Activated gamma-delta T cell treated with Interleukin-2 at 50 U/mL for 16 hours (primary cell): ENCODE measurements at regions not wholly inside any gene's neighbourhood (a gene's known extent, or its start where the extent isn't known, plus 50 kb on each side); places are given as distances from the start of the nearest gene placed in this dataset.

Experiments used
- DNase-seq: peaks from one replicate; pipeline ENCODE4 v3.0.0-alpha.2; 2020

GRCh38 chr2:508121-508520, 169.1 kb downstream of the TMEM18 start:
- DNase-seq = no peak

- DNase-seq = no peak
Measured at GRCh38 chr2:506866-507265, 170.3 kb downstream of the TMEM18 start.

DNA sequence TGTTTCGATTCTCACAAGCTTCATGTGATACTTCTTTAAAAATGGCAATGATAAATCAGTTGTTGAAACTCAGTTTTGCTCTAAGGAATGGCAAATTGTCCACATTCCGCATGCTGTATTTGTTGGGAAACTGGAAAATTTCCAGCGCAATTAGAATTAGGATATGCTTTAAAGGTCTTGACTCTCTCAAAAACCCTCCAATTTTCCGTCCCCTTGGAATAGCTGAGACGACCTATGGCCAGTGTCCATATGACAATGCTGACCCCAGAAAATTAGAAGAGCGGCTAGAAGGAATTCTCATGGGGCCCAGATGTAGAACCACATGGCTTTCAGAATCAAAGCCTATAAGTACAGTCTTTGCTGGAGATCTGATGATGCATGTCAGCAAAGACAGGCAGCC, 170.8 kb downstream of the TMEM18 start:
- DNase-seq = no peak

- DNase-seq = no peak
Measured at GRCh38 chr2:505941-506340, 171.3 kb downstream of the TMEM18 start.

- DNase-seq = no peak
Measured at GRCh38 chr2:503288-503999, 173.8 kb downstream of the TMEM18 start.

- DNase-seq = no peak
Measured at GRCh38 chr2:502831-503230, 174.4 kb downstream of the TMEM18 start.

DNA sequence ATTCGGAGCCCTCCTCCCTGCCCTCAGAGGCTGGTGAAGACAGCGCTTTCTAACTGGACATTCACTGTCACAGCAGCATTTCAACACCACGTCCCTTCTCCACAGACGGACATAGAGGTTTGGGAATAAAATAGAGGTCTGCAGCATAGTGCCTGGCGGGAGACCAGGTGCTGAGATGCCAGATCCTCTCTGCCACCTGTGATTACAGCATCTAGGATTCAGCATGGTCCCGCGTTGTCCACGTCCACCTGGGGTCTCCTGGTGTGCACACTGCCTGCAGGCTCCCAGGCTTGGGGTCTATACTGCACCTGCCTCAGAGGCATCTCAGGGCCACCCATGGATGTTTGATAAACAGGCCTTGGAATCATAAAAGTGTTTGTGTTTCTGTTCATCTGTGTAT, 175.5 kb downstream of the TMEM18 start:
- DNase-seq = no peak

GRCh38 chr2:501130-501529, 176.1 kb downstream of the TMEM18 start:
- DNase-seq = no peak

DNA sequence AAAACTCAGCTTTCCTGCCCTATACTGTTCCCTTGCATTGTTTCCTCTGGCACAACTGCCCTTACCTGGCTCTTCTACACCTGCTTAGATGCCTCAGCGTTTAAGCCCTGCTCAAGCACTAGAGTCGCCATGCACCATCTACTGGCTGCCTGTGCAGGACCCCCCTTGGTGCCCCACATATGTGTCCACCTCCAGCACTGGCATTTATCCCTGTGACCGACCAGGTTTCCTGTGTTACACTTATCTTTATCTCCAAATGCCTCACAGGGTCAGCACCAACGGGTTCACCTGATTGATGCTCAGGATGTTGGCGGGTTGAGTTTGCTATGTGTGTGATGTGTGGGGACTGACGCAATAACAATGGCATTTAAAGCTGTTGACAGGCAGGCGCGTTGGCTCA, 177.5 kb downstream of the TMEM18 start:
- no peak for DNase-seq

GRCh38 chr2:498493-499178, 178.6 kb downstream of the TMEM18 start:
- DNase-seq = no peak

GRCh38 chr2:497770-498492, 179.3 kb downstream of the TMEM18 start:
- DNase-seq = no peak

DNA sequence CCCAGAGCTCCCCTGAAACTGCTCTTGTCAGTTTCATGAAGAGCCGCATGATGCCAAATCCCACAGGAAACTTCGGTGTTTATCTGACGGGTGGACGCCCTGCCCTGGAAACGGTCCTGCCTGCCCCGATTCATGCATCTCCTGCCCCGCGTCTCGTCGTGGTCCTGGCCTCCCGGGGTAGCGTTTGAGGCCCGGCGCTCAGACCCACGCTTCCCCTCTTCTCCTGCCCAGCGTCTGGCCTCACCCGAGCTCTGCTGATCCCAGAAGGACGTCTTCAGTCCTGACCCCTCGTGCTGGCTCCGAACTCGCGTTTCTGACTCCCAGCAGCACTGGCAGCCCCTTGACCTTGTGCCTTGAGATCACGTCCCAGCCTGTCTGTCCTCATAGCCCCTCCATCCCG, 180.5 kb downstream of the TMEM18 start:
- no peak for DNase-seq

DNA sequence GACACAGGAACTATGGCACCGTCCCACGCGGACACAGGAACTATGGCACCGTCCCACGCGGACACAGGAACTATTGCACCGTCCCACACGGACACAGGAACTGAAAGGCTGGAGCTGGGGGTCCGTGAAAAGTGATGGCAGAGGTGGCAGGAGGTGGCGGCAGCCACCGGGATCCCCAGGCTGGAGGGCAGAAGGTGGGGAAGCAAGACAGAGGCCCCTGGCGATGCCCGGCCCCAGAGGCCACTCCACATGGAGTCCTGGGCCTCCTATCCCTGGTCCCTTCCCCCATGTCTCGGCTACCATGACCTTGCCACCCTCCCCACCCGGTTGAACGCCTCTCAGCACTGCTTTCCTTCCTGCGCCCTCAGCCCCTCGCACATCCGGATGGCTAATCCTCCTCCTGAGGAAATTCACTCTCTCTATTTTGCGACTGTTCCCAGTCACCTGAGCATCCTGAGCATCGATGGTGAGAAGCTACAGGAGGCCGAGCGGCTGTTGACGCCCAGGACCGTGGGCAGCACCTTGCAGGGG, 181.4 kb downstream of the TMEM18 start:
- DNase-seq = no peak

GRCh38 chr2:494853-495252, 182.4 kb downstream of the TMEM18 start:
- no peak for DNase-seq

DNA sequence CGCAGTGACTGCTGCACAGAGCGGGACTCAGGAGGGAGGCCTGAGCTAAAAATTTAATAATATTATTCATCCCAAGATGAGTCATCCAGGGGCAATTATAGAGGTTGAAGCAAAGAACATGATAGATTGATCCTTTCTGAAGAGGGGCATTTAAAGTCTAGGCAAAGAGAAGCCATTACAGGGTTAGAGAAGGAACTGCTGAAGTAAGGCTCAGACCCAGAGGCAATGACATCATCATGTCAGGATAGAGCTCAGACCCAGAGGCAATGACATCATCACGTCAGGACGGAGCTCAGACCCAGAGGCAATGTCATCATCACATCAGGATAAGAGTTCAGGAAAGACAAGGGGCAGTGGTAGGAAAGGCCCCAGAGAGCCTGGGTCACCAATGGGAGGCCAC, 184.0 kb downstream of the TMEM18 start:
- no peak for DNase-seq

DNA sequence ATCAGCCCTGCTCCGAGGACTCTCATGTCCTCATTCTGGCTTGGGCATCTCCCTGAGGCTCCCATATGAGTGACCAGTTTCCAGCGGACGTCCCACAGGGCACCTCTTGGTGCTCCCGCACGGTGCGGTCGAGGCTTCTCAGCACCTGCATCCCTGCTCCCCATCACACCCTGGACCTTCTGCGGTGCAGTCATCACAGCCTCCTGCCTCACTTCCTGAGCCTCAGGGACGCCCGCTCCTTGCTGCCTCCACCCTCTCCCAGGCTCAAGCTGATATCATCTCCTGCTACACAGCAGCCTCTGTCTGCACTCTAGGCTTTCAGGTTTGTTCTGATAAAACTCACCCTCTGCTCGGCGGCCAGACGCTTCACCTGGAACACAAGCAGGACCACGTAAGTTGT, 185.0 kb downstream of the TMEM18 start:
- DNase-seq = no peak

GRCh38 chr2:489838-490237, 187.4 kb downstream of the TMEM18 start:
- DNase-seq = no peak

GRCh38 chr2:489084-489483, 188.1 kb downstream of the TMEM18 start:
- DNase-seq = no peak

DNA sequence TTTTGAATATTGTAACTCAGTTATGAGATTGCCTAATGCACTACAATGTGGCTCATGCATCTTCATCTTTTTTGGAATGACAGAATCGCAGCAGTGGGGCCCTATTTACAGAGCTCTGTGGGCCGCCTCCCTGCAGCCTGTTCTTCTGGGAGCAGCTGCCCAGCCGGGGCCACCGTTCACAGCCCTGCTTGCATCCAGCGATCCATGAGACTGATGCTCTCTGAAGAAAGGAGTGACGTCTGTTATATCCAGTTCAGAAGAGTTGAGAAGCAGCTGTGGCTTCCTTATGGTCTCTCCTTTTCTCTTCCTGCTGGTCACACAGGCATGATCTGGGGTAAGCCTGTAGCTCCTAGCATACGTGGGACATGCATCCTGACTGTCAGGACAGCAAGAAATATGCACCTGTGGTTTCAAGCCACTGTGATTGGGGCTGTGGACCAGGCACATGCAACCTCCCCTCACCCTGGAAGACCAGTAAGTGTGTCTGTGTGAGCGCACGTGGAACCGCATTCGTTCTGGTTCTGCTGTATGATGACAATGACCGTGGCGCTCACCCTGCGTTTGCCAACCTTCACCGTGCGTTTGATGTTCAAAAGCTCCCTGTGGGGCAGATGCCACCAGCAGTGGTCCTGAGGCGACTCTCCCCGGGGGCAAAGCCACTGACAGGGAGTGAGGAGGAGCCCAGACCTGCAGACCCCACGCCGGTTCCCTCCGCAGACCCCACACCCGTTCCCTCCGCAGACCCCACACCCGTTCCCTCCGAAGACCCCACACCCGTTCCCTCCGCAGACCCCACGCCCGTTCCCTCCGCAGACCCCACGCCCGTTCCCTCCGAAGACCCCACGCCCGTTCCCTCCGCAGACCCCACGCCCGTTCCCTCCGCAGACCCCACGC, 189.8 kb downstream of the TMEM18 start:
- DNase-seq = no peak

GRCh38 chr2:486371-486770, 190.8 kb downstream of the TMEM18 start:
- no peak for DNase-seq

DNA sequence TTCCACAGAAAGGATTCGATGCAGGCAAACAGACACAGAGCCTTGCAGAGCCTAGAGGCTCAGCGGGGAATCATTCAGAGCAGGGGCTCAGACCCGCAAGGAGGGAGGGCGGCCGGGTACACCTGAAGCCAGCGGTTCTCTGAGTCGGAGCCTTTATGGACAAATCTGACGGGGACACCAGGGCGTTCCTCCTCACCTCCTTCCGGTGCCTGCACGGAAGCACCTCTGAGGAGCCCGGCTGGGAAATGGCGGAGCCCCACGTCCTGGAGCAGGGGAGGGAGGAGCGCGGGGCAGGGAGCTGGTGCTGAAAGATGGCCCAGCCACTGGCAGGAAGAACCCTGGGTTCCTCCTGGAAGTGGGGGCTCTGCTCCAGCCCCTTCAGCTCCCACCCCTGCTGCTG, 193.5 kb upstream of the ALKAL2 start:
- no peak for DNase-seq

DNA sequence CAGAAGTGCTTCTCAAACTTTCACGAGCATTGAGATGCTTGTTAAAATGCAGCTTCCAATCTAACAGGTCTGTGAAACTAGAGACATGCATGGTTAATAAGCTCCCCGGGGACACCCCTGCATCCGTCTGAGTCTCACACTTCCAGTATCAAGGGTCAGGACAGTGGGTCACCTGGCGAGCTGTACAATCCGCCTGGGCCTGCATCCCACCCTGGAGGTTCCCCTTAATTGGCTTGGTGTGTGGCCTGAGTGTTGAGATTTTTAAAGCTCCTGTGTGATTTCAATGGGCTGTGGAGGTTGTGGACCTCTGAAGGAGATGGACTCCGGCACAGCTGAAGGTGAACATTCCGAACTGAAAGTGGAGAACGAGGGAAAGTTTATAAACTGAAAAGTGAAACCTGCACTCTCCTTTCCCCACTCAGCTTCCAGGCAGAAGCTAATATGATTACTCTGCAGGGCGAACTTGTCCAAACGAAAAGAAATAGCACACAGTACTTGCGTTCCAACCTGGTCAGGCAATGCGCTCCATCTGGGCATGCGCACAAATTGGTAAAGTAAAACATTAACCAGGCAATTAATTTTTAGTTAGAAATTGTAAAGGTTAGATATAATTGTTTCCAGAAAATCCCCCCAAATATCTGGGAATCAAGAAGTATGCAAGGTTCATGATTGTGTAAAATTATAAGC, 191.7 kb upstream of the ALKAL2 start:
- DNase-seq = no peak
